ENCODE measurements at regions not wholly inside any gene's neighbourhood (a gene's known extent, or its start where the extent isn't known, plus 50 kb on each side); places are given as distances from the start of the nearest gene placed in this dataset.

- Histone ChIP-seq H3K4me3 (ENCODE audit: low read depth, low read length) (no peak overlapping the region), H3K36me3 (ENCODE audit: control insufficient read depth, insufficient read depth, low read length) (no peaks in the 10 kb centered on the region), H3K27me3 (ENCODE audit: control insufficient read depth, insufficient read depth, low read length) (no peaks in the 10 kb centered on the region)
- FAIRE-seq (no peak), DNase-seq (ENCODE audit: low read depth) (no peak)
- no peak for TF ChIP-seq CTCF (IDR thresholded peaks at IDR 0.05; ENCODE audit: insufficient read depth, low read length, severe bottlenecking)
Measured at GRCh38 chr2:208552943-208553342, 146.4 kb downstream of the PTH2R start.

GRCh38 chr2:208556983-208557484, 150.4 kb downstream of the PTH2R start:
- TF ChIP-seq CTCF (IDR thresholded peaks at IDR 0.05; ENCODE audit: insufficient read depth, low read length, severe bottlenecking), result no peak
- no peaks in the 10 kb centered on the region for H3K36me3 ChIP-seq (ENCODE audit: control insufficient read depth, insufficient read depth, low read length)
- DNase-seq (ENCODE audit: low read depth), result peak; percentile 17
- no peak for FAIRE-seq
- no peak overlapping the region for H3K4me3 ChIP-seq (ENCODE audit: low read depth, low read length)
- H3K27me3 ChIP-seq (ENCODE audit: control insufficient read depth, insufficient read depth, low read length), result no peaks in the 10 kb centered on the region

- Histone ChIP-seq H3K27me3 (ENCODE audit: control insufficient read depth, insufficient read depth, low read length) (no peaks in the 10 kb centered on the region), H3K36me3 (ENCODE audit: control insufficient read depth, insufficient read depth, low read length) (no peaks in the 10 kb centered on the region), H3K4me3 (ENCODE audit: low read depth, low read length) (no peak overlapping the region)
- FAIRE-seq, result no peak
- no peak for TF ChIP-seq CTCF (IDR thresholded peaks at IDR 0.05; ENCODE audit: insufficient read depth, low read length, severe bottlenecking)
- no peak for DNase-seq (ENCODE audit: low read depth)
Measured at GRCh38 chr2:208565690-208566416, 159.3 kb downstream of the PTH2R start.

- DNase-seq (ENCODE audit: low read depth), result no peak
- no peak for FAIRE-seq
- no peak for TF ChIP-seq CTCF (IDR thresholded peaks at IDR 0.05; ENCODE audit: insufficient read depth, low read length, severe bottlenecking)
- H3K27me3 ChIP-seq (ENCODE audit: control insufficient read depth, insufficient read depth, low read length), result no peaks in the 10 kb centered on the region
- no peaks in the 10 kb centered on the region for H3K36me3 ChIP-seq (ENCODE audit: control insufficient read depth, insufficient read depth, low read length)
- no peak overlapping the region for H3K4me3 ChIP-seq (ENCODE audit: low read depth, low read length)
Measured at GRCh38 chr2:208568203-208568602, 161.6 kb downstream of the PTH2R start.

- FAIRE-seq, result no peak
- no peak for DNase-seq (ENCODE audit: low read depth)
- H3K4me3 ChIP-seq (ENCODE audit: low read depth, low read length), result no peak overlapping the region
- TF ChIP-seq CTCF (IDR thresholded peaks at IDR 0.05; ENCODE audit: insufficient read depth, low read length, severe bottlenecking), result no peak
- H3K27me3 ChIP-seq (ENCODE audit: control insufficient read depth, insufficient read depth, low read length), result no peaks in the 10 kb centered on the region
- no peaks in the 10 kb centered on the region for H3K36me3 ChIP-seq (ENCODE audit: control insufficient read depth, insufficient read depth, low read length)
Measured at GRCh38 chr2:208570066-208570465, 163.5 kb downstream of the PTH2R start.
